Stomach (tissue), 4 donors: ENCODE measurements at regions not wholly inside any gene's neighbourhood (a gene's known extent, or its start where the extent isn't known, plus 50 kb on each side); places are given as distances from the start of the nearest gene placed in this dataset.

Source experiments
- CTCF ChIP-seq, 7 experiments: fragments of 450-650 bp in 4 of 7; fragments of 200-600 bp in 3 of 7; sonication (generic) in 3 of 7; IDR thresholded peaks; one replicate each; pipeline ENCODE4 v1.5.1; 2016 to 2019; ENCODE audit warnings: antibody characterized with exemption in 7 of 7, control low read depth in 2 of 7, mild to moderate bottlenecking in 1 of 7
- EP300 ChIP-seq: sonication (generic); formaldehyde crosslinking; IDR thresholded peaks from one replicate; pipeline ENCODE4 v1.6.1; 2017; ENCODE audit warnings: antibody characterized with exemption
- POLR2A ChIP-seq, 4 donors: fragments of 450-650 bp; IDR thresholded peaks; one replicate each; pipeline ENCODE4 v1.6.1; 2016; ENCODE audit warnings: antibody characterized with exemption in 4 of 4, control low read depth in 2 of 4, mild to moderate bottlenecking in 1 of 4, moderate library complexity in 1 of 4
- POLR2AphosphoS5 ChIP-seq, 3 donors: sonication (generic); formaldehyde crosslinking; IDR thresholded peaks; one replicate each; pipeline ENCODE4 v1.6.1; 2016; ENCODE audit warnings: antibody characterized with exemption in 3 of 3

- no peak for TF ChIP-seq CTCF (IDR thresholded peaks at IDR 0.05)
- no peak for TF ChIP-seq POLR2A (IDR thresholded peaks at IDR 0.05)
- TF ChIP-seq POLR2AphosphoS5 (IDR thresholded peaks at IDR 0.05), result no peak
- no peak for TF ChIP-seq EP300
Observed at GRCh38 chr9:12964271-12964670, 189.5 kb downstream of the LURAP1L start.
